Activated CD8-positive, alpha-beta memory T cell treated with anti-CD3 and anti-CD28 coated beads for 1 hour (primary cell): ENCODE measurements at regions not wholly inside any gene's neighbourhood (a gene's known extent, or its start where the extent isn't known, plus 50 kb on each side); places are given as distances from the start of the nearest gene placed in this dataset.

Experiments used
- DNase-seq, 2 donors: peaks; one replicate each; pipeline ENCODE4 v3.0.0-alpha.2; 2020; ENCODE audit warnings: low read depth in 1 of 2; ENCODE audit errors: extremely low read depth in 1 of 2

DNA sequence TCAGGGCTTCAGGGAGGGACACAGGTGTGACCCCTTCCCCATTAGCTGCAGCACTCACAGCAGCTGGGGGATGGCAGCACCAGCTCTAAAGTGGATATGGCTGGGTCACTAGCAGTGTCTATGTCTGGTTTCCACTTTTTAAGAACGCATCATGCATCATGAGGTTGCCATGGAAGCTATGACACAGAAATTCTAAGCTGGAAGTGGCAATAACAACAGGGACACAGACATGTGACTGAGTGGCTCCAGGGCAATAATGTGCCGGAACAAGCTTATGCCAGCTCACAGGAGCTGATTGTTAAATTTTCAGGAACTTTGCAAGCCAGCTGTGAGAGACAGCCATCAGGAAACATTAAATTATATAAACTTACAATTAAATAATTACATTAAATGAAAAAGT is 51.2 kb upstream of the NFASC start:
- DNase-seq = no peak
